Progenitor cell of endocrine pancreas (in vitro differentiated cells): ENCODE measurements at regions not wholly inside any gene's neighbourhood (a gene's known extent, or its start where the extent isn't known, plus 50 kb on each side); places are given as distances from the start of the nearest gene placed in this dataset.

Experiments
- DNase-seq: peaks from one replicate; pipeline ENCODE4 v3.0.0; 2021; ENCODE audit warnings: low spot score; ENCODE audit not compliant: unreplicated experiment
- H3K27ac Mint-ChIP-seq: 2 replicates; pipeline ENCODE4 v1.8.0; 2021; ENCODE audit warnings: mild to moderate bottlenecking, moderate library complexity, mixed read lengths
- H3K27me3 Mint-ChIP-seq: 2 replicates; pipeline ENCODE4 v1.8.0; 2021; ENCODE audit warnings: mixed read lengths
- H3K36me3 Mint-ChIP-seq: 2 replicates; pipeline ENCODE4 v1.8.0; 2022; ENCODE audit warnings: mixed read lengths; ENCODE audit not compliant: insufficient read depth
- H3K4me1 Mint-ChIP-seq: 2 replicates; pipeline ENCODE4 v1.8.0; 2021; ENCODE audit warnings: low read depth, mixed read lengths
- H3K4me3 Mint-ChIP-seq: 2 replicates; pipeline ENCODE4 v1.8.0; 2021; ENCODE audit warnings: low read depth, mild to moderate bottlenecking, moderate library complexity, mixed read lengths
- H3K9me3 Mint-ChIP-seq: 2 replicates; pipeline ENCODE4 v1.8.0; 2021; ENCODE audit warnings: low read depth, mixed read lengths
- TF ChIP-seq, protein P1 (sequence below): fragments of 200-600 bp; sonication (generic); IDR thresholded peaks from one replicate; pipeline ENCODE4 v1.5.0; 2021; ENCODE audit warnings: antibody characterized with exemption, mild to moderate bottlenecking; ENCODE audit not compliant: unreplicated experiment

DNA sequence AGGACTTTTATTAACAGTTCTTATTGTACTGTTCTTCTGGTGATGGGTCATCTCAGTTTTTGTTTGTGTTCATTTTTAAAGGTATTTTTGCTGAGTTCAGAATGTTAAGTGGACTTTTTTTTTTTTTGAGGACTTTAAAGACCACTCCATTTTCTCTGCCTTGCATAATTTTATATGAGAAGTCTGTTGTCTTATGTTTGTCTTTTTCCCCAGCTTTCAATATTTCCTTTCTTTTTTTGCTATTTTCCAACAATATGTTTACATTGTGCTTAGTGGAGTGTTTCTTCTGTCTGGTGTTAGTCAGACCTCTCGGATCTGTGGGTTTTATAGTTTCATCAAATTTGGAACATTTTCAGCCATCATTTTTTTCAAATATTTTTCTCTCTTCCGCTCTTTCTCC is 290.0 kb upstream of the TNRC6C start:
- Mint-ChIP-seq H3K4me1 (no peaks in the 10 kb centered on the region), H3K4me3 (no peak overlapping the region), H3K27me3 (peaks cover 12% of the 10 kb centered on the region), H3K36me3 (peaks cover 5% of the 10 kb centered on the region), H3K27ac (peak overlapping the region; percentile 23), H3K9me3 (peaks cover 19% of the 10 kb centered on the region)
- DNase-seq = no peak
- TF ChIP-seq, protein P1, sequence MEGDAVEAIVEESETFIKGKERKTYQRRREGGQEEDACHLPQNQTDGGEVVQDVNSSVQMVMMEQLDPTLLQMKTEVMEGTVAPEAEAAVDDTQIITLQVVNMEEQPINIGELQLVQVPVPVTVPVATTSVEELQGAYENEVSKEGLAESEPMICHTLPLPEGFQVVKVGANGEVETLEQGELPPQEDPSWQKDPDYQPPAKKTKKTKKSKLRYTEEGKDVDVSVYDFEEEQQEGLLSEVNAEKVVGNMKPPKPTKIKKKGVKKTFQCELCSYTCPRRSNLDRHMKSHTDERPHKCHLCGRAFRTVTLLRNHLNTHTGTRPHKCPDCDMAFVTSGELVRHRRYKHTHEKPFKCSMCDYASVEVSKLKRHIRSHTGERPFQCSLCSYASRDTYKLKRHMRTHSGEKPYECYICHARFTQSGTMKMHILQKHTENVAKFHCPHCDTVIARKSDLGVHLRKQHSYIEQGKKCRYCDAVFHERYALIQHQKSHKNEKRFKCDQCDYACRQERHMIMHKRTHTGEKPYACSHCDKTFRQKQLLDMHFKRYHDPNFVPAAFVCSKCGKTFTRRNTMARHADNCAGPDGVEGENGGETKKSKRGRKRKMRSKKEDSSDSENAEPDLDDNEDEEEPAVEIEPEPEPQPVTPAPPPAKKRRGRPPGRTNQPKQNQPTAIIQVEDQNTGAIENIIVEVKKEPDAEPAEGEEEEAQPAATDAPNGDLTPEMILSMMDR = no peak

DNA sequence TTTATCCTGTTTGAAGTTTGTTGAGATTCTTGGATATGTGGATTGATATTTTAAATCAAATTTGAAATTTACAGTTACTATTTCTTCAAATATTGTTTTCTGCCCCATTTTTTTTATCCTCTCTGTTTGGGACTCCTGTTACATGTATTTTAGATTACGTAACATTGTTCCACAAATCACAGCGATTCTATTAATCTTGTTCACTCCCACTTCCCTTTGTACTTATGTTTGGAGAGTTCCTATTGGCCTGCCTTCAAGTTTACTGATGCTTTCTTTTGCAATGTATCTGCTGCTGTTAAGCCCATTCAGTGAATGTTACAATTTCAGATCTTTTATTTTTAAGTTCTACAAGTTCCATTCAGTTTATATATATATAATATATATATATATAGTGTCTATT is 288.3 kb upstream of the TNRC6C start:
- Mint-ChIP-seq H3K4me1 (no peaks in the 10 kb centered on the region), H3K27ac (no peak overlapping the region), H3K9me3 (peaks cover 18% of the 10 kb centered on the region), H3K27me3 (peaks cover 12% of the 10 kb centered on the region), H3K36me3 (peaks cover 5% of the 10 kb centered on the region), H3K4me3 (no peak overlapping the region)
- DNase-seq = no peak
- TF ChIP-seq, protein P1 = no peak

DNA sequence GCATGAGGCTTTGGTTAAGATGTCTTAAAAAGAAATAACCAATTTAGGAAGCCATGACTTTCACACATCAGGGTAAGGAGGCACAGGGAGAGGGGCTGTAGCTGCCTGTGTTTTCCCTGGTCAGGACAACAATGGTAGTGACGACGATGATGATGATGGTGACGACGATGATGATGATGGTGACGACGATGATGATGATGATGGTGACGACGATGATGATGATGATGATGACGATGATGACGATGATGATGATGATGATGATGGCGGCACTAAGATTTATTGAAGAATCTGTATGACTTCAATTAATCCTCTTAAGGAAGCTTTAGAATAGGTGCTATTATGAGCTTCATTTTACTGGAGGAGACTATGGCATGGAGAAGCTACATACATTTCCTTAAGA is 284.1 kb upstream of the TNRC6C start:
- DNase-seq = no peak
- no peak overlapping the region for H3K27ac Mint-ChIP-seq
- H3K4me3 Mint-ChIP-seq = no peak overlapping the region
- H3K27me3 Mint-ChIP-seq = peaks cover 30% of the 10 kb centered on the region
- H3K4me1 Mint-ChIP-seq = peaks cover 2% of the 10 kb centered on the region
- TF ChIP-seq, protein P1 = no peak
- H3K9me3 Mint-ChIP-seq = peaks cover 7% of the 10 kb centered on the region
- no peaks in the 10 kb centered on the region for H3K36me3 Mint-ChIP-seq

DNA sequence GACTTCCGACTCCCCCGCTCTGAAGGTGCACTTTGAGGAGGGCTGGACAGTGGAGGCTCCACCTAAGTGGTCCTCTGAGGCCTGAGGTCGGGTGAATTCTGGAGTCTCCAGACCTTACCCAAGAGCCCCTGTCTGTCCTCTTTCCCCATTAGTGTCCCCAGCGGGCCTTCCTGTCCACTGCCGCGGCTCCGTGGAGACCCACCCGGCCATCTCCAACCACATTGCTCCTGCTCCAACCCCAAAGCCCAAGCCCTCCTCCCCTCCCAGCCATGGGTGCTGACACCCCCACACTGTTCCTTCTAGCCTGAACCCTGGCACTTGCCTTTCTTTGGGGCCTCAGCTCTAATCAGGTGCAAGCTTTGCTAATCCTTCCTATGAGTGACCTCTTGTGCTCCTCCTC is 283.1 kb upstream of the TNRC6C start:
- Mint-ChIP-seq H3K27ac (no peak overlapping the region), H3K27me3 (peaks cover 38% of the 10 kb centered on the region), H3K4me1 (peaks cover 2% of the 10 kb centered on the region), H3K9me3 (peaks cover 4% of the 10 kb centered on the region), H3K36me3 (no peaks in the 10 kb centered on the region), H3K4me3 (no peak overlapping the region)
- TF ChIP-seq, protein P1 = no peak
- DNase-seq = no peak

DNA sequence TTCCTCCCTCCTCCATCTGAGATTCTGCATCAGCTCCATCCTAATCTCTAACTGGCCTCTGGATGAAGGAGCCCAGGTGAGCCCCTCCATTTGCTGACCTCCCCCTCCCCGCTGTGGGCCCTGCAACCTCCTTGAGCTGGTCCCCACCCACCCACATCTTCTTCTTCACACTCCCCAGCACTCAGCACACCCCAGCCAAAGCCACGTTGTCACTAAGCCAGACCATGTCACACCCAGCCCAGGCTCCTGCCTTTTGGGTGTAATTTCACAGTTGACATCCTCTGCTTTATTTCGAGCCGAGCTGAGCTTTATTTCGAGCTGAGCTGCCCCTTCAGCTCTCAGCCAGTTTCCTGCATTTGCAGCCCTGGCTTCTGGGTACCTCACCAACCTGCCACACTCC is 282.7 kb upstream of the TNRC6C start:
- H3K4me1 Mint-ChIP-seq = peaks cover 2% of the 10 kb centered on the region
- no peak for DNase-seq
- no peak overlapping the region for H3K4me3 Mint-ChIP-seq
- TF ChIP-seq, protein P1 = no peak
- H3K27me3 Mint-ChIP-seq = peaks cover 38% of the 10 kb centered on the region
- H3K9me3 Mint-ChIP-seq = peaks cover 4% of the 10 kb centered on the region
- no peak overlapping the region for H3K27ac Mint-ChIP-seq
- H3K36me3 Mint-ChIP-seq = no peaks in the 10 kb centered on the region
